Gastroesophageal sphincter (tissue), 4 donors: ENCODE measurements at regions not wholly inside any gene's neighbourhood (a gene's known extent, or its start where the extent isn't known, plus 50 kb on each side); places are given as distances from the start of the nearest gene placed in this dataset.

Source experiments
- ATAC-seq: fragments of 150-250 bp; one replicate; pipeline ENCODE4 v1.9.1; 2016; ENCODE audit warnings: mild to moderate bottlenecking, moderate library complexity
- H3K27ac ChIP-seq, 4 donors: fragments of 200-600 bp; sonication (generic) in 3 of 4; 1 replicate in 3 of 4; 2 replicates in 1 of 4; pipeline ENCODE4 v1.5.1; 2016 to 2019
- H3K27me3 ChIP-seq: fragments of 200-600 bp; sonication (generic); one replicate; pipeline ENCODE4 v1.5.1; 2019
- H3K36me3 ChIP-seq, 2 donors: fragments of 200-600 bp; sonication (generic); one replicate each; pipeline ENCODE4 v1.5.1; 2019; ENCODE audit warnings: control low read depth in 1 of 2
- H3K4me1 ChIP-seq, 3 donors: fragments of 200-600 bp; sonication (generic); 1 replicate in 2 of 3; 2 replicates in 1 of 3; pipeline ENCODE4 v1.5.1; 2016 to 2019; ENCODE audit warnings: control low read depth in 2 of 3
- H3K4me3 ChIP-seq, 2 donors: fragments of 200-600 bp; sonication (generic); one replicate each; pipeline ENCODE4 v1.5.1; 2019; ENCODE audit warnings: mild to moderate bottlenecking in 1 of 2, moderate library complexity in 1 of 2
- H3K9me3 ChIP-seq, 3 donors: fragments of 200-600 bp; sonication (generic); one replicate each; pipeline ENCODE4 v1.5.1; 2017 to 2019; ENCODE audit warnings: control low read depth in 2 of 3
- CTCF ChIP-seq, 4 experiments: fragments of 200-600 bp in 2 of 4; fragments of 450-650 bp in 2 of 4; sonication (generic) in 1 of 4; IDR thresholded peaks; one replicate each; pipeline ENCODE4 v1.5.1; 2017 to 2019; ENCODE audit warnings: antibody characterized with exemption in 4 of 4, mild to moderate bottlenecking in 2 of 4, moderate library complexity in 2 of 4
- EP300 ChIP-seq: sonication (generic); formaldehyde crosslinking; IDR thresholded peaks from one replicate; pipeline ENCODE4 v1.6.1; 2017; ENCODE audit warnings: antibody characterized with exemption, mild to moderate bottlenecking
- POLR2A ChIP-seq, 2 donors: fragments of 450-650 bp; IDR thresholded peaks; one replicate each; pipeline ENCODE4 v1.6.1; 2017; ENCODE audit warnings: antibody characterized with exemption in 2 of 2, mild to moderate bottlenecking in 2 of 2, moderate library complexity in 1 of 2
- POLR2AphosphoS5 ChIP-seq: sonication (generic); formaldehyde crosslinking; IDR thresholded peaks from one replicate; pipeline ENCODE4 v1.6.1; 2017; ENCODE audit warnings: antibody characterized with exemption
- WGBS, 2 donors: methylation state at CpG; one replicate each; pipeline ENCODE4 v1.1.5; 2018; ENCODE audit warnings: low coverage in 1 of 2; 5-methylcytosine and 5-hydroxymethylcytosine counted together

GRCh38 chr2:236673126-236673822 is 103.6 kb downstream of the ACKR3 start:
- no peak overlapping the region for H3K4me3 ChIP-seq
- H3K9me3 ChIP-seq = no peaks in the 10 kb centered on the region
- H3K4me1 ChIP-seq = peaks cover 0 to 22% (median 0%) of the 10 kb centered on the region in 3 donors
- TF ChIP-seq CTCF (IDR thresholded peaks at IDR 0.05) = no peak
- no peak for TF ChIP-seq POLR2AphosphoS5
- TF ChIP-seq POLR2A (IDR thresholded peaks at IDR 0.05) = no peak
- TF ChIP-seq EP300 = no peak
- no peak overlapping the region for H3K27ac ChIP-seq
- H3K36me3 ChIP-seq = no peaks in the 10 kb centered on the region
- H3K27me3 ChIP-seq = no peaks in the 10 kb centered on the region
- 79 to 90% methylated on average over 8 to 9 of the region's 14 CpGs for WGBS, 2 donors
- peak; percentile 11 for ATAC-seq

GRCh38 chr2:236673823-236674185 is 104.2 kb downstream of the ACKR3 start:
- no CpG with 5 or more reads among the region's 4 CpGs for WGBS, 2 donors
- no peaks in the 10 kb centered on the region for H3K36me3 ChIP-seq
- TF ChIP-seq EP300 (no peak), POLR2AphosphoS5 (no peak), CTCF (IDR thresholded peaks at IDR 0.05) (no peak)
- ATAC-seq = no peak
- H3K4me1 ChIP-seq = peaks cover 0 to 22% (median 0%) of the 10 kb centered on the region in 3 donors
- H3K4me3 ChIP-seq = no peak overlapping the region
- H3K27me3 ChIP-seq = no peaks in the 10 kb centered on the region
- no peak overlapping the region for H3K27ac ChIP-seq
- no peaks in the 10 kb centered on the region for H3K9me3 ChIP-seq

- H3K36me3 ChIP-seq = no peaks in the 10 kb centered on the region
- no peaks in the 10 kb centered on the region for H3K9me3 ChIP-seq
- H3K27ac ChIP-seq = no peak overlapping the region
- no peak for ATAC-seq
- WGBS, 2 donors = no CpG with 5 or more reads among the region's 7 CpGs
- peaks cover 0 to 22% (median 0%) of the 10 kb centered on the region in 3 donors for H3K4me1 ChIP-seq
- TF ChIP-seq CTCF (IDR thresholded peaks at IDR 0.05) = no peak
- TF ChIP-seq POLR2A (IDR thresholded peaks at IDR 0.05) = no peak
- no peak for TF ChIP-seq POLR2AphosphoS5
- no peak for TF ChIP-seq EP300
- no peaks in the 10 kb centered on the region for H3K27me3 ChIP-seq
- no peak overlapping the region for H3K4me3 ChIP-seq
These were observed 104.6 kb downstream of the ACKR3 start for GRCh38 chr2:236674238-236674637.

- Histone ChIP-seq H3K27me3 (no peaks in the 10 kb centered on the region), H3K27ac (no peak overlapping the region), H3K4me1 (peaks cover 0 to 22% (median 0%) of the 10 kb centered on the region in 3 donors), H3K36me3 (no peaks in the 10 kb centered on the region), H3K4me3 (no peak overlapping the region), H3K9me3 (no peaks in the 10 kb centered on the region)
- ATAC-seq = no peak
- no peak for TF ChIP-seq POLR2A (IDR thresholded peaks at IDR 0.05)
- TF ChIP-seq CTCF (IDR thresholded peaks at IDR 0.05) = no peak
- TF ChIP-seq POLR2AphosphoS5 = no peak
- no peak for TF ChIP-seq EP300
- 52 to 88% methylated on average over 4 to 6 of the region's 7 CpGs for WGBS, 2 donors
These were observed 105.0 kb downstream of the ACKR3 start for GRCh38 chr2:236674646-236675045.

GRCh38 chr2:236675051-236675450 is 105.4 kb downstream of the ACKR3 start:
- H3K27ac ChIP-seq = peak overlapping the region in 1 of 4 donors; percentile 18
- TF ChIP-seq POLR2A (IDR thresholded peaks at IDR 0.05) = no peak
- TF ChIP-seq EP300 = no peak
- TF ChIP-seq CTCF (IDR thresholded peaks at IDR 0.05) = no peak
- peak; percentile 18 for TF ChIP-seq POLR2AphosphoS5
- H3K4me3 ChIP-seq = no peak overlapping the region
- no peaks in the 10 kb centered on the region for H3K36me3 ChIP-seq
- no peak for ATAC-seq
- H3K9me3 ChIP-seq = no peaks in the 10 kb centered on the region
- peaks cover 0 to 22% (median 0%) of the 10 kb centered on the region in 3 donors for H3K4me1 ChIP-seq
- WGBS, 2 donors = 28 to 31% methylated on average over 4 of the region's 4 CpGs
- no peaks in the 10 kb centered on the region for H3K27me3 ChIP-seq
